ENCODE measurements at regions not wholly inside any gene's neighbourhood (a gene's known extent, or its start where the extent isn't known, plus 50 kb on each side); places are given as distances from the start of the nearest gene placed in this dataset.
A peak's percentile ranks its signal among the peaks of the same experiment; 100 is the strongest.
"Not testable (repeated sequence)": the region's sequence is repeated elsewhere in the genome, so short reads cannot be mapped to it uniquely, and the experiment has no call there.

DNA sequence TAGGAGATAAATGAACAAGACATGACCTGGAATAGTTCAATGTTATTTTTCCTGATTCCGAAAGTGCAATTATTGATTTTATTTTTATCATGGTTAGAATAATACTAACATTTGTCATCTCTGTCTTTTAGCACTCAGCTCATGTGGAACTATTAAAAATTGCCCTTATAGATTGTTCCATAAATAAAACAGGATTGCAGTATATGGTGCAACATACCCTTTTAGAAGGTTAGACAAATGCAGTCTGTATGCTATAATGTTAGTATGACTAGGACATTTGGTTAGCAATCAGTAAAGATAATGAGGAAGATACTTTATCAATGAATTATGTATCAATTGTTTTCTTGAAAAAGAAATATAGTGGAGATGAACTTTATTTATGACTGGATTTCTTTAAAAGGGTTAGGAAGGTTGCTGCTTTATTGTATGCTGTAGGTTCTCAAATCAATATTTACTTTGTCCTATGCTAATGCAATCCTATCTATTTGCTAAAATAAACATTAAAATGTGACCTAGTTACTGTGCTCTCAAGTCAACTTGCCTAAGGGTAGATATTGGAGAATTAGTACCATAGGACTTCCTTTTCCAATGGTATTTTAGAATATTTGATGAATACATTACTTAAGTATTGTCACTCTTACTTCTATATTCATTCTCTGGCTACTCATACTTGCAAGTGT lies 348.9 kb upstream of the ISL1 start:
- no peak for DNase-seq (ENCODE audit: low spot score)

DNA sequence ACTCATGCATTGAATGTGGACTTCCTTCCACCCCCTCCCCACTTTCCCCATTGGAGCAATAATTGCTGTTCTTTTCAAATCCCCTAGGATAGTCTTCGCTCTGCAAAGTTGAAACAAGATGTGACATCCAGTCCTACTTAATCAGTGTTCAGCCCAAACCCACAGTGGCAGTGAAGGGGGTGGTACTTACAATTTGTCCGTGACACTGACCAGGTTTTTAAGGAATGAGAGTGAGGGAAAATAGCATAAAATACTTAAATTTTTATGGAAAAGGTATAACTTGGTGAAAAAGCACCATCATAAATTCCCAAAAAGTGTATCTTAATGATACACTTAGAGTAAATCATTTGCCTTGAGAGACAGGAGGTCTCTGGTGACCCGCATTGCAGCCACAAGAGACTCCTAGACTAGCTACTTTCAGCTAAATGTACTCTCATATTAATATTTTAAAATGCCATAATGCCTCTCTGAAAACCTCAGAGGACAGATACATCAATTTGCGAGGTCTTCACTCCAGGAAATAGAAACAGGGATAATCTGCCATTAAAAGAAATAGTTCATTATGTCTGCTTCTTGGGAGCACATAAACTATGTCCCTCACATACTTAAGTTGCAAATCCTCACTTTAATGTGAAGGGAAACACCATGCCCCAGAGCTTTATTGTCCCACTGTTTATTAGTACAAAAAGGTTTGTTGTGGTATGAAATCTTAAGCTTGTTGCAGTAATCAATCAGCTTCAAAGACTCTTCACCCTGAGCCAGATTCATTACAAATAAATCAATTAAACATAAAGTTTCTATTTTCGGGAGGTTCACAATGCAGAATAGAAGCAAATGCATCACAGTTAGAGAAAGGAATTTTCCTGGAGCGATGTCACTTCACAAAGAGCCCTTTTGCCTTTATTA lies 343.6 kb upstream of the ISL1 start:
- no peak for DNase-seq (ENCODE audit: low spot score)

DNA sequence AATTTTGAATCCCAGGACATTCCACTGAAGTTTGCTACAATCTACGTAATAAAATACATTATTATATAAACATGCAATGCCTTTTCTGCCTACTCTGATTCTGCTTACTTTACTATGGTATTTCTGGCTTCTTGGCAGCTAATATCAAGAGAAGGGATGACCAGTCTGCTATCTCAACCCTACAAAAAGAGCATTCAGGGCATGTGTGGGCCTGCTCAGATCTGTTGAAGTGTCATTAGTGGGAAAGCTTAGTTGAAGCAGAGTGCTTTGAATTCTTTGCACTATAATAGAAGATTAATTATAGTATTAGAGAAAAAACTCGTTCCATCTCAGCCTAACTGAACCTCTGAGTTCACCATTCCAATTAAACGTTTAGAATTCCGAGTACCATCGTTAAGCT lies 339.5 kb upstream of the ISL1 start:
- DNase-seq (ENCODE audit: low spot score): no peak

DNA sequence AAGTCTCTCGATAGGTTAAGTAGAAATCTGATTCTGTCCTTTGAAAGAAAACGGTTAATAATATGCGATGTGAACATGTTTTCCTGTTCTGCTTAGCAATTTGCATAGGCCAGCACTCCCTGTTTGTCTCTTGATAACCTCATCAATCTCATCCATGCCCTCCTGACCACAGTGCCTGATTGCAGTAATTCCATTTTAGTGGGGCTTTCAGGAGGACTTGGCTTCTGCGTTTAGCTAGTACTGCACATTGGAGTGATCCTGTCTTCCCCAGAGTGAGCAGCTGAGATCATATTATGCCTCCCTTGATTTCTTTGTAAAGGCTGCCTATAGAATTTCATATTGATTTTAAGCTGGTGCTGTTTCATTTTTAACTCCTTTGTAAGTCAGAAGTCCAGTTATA lies 335.9 kb upstream of the ISL1 start:
- no peak for DNase-seq (ENCODE audit: low spot score)

DNA sequence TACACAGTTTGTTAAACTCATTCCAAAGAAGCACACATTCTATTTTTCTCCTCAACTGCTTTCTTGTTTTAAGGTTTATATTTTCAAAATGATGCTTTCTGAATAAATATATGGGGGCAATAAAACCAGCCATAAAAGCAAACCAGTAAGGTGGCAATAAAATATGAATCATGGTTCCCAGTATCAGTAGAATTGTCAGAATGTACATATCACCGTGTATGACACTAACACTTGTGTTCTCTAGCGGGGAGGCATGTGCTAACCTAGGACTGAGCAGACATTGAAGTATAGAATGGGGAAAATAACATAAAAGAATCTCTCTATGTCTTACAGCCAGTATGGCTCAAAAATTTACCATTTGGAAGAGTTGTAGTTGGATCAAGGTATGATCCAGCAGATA lies 329.9 kb upstream of the ISL1 start:
- DNase-seq (ENCODE audit: low spot score): no peak

DNA sequence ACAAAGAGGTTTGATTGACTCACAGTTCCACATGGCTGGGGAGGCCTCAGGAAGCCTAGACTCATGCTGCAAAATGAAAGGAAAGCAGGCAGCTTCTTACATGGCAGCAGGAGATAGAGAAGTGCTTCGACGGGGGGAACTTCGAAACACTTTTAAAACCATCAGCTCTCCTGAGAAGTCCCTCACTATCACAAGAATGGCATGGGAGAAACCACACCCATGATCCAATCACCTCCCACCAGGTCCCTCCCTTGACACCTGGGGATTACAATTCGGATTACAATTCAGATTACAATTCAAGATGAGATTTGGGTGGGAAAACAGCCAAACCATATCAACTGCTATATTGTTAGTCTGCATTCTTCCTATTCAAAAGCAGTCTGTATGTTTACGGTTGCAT lies 322.3 kb upstream of the ISL1 start:
- DNase-seq (ENCODE audit: low spot score): no peak

DNA sequence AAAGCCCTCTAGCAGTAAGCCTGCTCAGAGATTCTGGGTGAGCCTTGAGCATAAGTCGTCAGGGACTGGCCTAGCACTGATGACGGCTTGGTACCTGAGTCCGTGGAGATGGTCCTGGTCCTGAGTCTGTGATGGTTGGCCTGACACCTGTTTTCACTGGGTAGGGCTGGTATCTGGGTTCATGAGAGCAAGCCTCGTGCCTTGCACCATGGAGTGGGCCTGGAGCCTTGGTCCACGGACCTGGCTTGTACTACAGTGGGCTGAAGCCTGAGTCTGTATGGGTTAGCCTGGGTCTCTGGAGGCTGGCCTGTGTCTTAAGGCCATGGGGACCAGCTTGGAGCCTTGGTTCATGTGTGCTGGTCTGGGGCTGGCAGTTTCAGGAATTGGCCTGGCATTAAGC lies 310.3 kb upstream of the ISL1 start:
- no peak for DNase-seq (ENCODE audit: low spot score)

DNA sequence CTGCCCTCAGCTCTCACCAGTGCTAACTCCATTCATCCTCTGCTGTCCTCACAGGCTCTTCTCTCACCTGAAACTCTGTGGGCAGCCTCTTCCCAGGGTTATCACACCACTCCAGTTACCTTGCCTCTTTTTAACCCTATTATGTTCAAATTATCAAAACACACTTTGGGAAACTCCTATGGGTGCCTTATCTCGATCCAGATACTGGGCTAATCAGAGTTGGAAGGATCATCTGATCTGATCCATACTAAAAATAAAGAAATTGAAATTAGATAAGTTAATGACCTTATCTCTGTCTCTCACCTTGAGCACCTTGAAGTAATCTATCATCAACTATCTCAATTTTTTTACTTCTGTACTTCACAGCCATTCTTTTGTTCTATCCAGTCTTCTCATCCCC lies 300.5 kb upstream of the ISL1 start:
- DNase-seq (ENCODE audit: low spot score): no peak

DNA sequence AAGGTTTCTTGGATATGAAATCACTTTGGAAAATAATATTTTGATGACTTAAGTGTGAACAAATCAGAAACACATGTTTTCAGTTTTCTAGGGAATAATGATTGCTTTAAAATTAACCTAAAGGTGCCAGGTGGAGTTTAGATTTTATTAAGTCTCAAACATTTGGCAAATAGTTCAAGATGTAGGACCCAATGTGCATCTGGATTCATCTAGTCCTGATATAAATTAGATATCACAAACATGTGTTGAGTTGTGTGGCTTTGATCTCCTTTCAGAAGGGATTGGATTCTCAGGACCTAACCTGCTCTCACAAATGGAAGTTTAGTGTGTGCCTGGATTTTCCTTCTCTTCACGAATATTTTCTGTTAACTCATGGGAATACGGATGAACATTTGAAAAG lies 291.4 kb upstream of the ISL1 start:
- DNase-seq (ENCODE audit: low spot score): no peak

DNA sequence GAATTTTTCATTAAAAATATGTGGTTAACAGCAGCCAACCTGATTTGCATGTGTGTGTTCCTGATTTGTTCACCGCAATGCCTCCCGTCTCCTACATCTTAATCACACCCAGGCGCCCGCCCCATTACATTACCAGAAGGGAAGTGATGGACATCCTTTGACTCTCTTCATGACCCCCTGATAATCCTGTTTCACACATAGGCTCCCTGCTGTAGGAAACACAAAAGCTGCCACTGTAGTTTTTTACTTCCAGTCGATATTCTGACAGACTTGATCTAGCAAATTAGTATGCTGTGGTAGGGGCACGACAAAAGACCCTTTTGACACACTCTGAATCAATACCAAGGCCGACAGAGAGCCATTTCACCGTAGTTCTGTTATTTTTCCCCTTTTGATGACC lies 287.8 kb upstream of the ISL1 start:
- DNase-seq (ENCODE audit: low spot score): no peak

DNA sequence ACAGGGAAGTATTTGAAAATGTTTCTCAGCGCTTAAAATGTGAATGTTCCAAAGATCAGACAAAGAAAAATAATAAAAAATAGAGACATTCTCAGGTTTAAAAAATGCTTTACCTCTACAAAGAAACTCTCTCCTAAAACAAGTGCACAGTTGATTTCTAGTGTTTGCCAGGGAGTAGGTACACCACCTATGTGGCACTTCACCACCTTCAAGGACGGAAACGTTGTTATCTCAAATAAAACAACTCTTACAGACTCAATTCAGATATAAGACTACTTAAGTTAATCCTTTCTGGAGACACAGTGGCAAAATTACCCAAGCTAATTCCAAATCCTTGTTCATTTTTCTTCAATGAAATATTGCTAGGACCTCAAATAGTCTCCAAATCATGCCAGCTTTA lies 286.4 kb upstream of the ISL1 start:
- DNase-seq (ENCODE audit: low spot score): no peak

DNA sequence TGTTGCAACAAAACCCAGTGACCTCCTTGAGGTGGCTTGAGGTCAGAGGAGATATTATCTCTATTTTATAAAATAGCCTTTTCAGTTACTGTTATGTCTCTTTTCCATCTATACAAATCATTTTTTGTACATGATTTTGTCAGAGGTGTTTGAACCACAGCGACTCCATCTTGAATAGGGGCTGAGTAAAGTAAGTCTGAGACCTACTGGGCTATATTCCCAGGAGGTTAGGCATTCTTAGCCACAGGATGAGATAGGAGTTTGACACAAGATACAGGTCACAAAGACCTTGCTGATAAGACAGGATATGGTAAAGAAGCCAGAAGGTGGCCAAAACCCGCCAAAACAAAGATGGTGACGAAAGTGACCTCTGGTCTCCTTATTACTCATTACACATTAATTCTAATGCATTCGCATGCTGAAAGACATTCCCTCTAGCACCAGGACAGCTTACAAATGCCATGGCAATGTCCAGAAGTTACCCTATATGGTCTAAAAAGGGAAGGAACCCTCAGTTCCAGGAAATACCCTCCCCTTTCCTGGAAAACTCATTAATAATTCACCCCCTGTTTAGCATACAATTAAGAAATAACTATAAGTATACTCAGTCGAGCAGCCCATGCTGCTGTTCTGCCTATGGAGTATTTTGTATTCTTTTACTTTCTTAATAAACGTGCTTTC lies 283.9 kb upstream of the ISL1 start:
- DNase-seq (ENCODE audit: low spot score): no peak

DNA sequence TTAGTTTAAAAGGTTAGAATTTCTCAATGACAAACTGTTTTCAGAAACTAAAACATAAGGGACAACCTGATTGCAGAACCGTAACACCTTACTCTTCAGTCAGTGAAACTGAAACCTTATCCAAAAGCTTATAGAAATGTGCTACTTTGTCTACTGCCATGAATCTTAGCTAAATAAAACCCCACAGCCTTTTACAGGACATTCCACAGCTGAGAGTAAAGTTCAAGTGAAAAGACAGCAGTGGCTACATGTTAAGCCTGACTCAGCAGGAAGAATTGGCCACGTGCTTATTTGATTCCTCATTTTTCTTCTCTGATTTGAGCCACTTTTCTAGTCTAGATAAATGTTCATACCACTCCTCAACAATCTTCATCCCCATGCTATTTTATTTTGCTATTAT lies 278.7 kb upstream of the ISL1 start:
- DNase-seq (ENCODE audit: low spot score): peak; percentile 1

DNA sequence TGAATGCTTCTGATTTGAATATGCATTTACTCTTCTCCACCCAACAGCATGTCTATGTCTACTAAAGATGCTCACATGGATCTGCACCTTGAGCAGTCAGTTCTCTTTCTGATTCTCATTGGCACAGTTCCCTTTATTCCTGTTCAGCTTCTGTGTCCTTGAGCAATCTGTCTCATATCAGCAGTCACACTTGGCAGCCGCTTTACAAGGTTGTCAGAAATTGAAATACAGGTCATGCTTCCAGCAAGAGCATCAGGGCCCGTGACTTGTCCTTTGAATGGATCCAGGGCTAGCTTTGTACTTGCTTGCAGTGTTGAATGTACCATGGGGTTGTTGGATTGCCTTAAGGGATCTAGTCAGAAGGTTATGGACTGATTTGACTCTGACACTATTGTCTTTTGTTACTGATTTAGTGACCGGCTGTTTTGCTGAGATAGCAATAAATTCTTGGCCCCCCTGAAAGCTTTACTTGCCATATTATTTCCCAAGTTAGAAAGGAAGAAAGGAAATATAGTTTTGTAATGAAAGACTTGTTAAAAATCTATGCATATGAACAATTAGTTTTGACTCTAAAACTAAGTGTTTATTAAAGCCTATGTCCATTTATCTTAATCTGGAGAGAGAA lies 273.4 kb upstream of the ISL1 start:
- no peak for DNase-seq (ENCODE audit: low spot score)

DNA sequence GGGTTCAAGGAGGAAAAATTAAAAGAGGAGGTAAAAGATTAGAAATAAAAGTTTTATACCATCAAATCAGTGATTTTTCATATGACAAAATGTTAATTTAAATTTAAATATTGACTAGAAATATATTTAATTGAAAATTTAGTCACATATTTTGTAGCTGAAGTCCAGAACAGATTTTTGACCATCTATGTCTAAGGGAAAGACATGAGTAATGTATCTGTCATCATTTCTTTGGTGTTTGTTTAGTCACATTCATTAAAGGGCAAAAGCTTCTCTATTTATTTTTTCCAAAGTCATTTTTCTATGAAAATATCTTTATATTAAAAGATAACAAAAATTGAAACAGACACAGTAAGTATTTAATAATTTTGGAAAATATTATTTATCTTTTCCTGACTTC lies 252.0 kb upstream of the ISL1 start:
- DNase-seq (ENCODE audit: low spot score): no peak

DNA sequence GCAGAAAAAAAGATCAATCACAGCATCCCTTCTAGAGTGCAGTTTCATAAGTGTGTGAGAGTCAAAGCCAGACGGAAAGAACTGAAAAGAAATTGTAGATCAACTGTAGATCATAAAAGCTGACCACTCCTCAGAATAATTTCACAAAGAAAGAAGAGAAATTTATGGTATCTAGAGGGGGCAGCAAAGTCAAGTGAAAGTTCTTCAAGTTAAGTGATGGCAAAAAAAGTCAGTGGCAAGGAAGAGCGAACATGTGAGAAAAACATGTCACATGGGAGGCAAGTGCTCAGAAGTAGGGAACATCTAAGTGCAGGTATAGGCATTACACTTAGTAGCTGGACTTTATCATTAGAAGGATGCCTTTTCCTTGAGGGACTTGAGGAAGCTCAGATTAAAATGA lies 245.1 kb upstream of the ISL1 start:
- no peak for DNase-seq (ENCODE audit: low spot score)

DNA sequence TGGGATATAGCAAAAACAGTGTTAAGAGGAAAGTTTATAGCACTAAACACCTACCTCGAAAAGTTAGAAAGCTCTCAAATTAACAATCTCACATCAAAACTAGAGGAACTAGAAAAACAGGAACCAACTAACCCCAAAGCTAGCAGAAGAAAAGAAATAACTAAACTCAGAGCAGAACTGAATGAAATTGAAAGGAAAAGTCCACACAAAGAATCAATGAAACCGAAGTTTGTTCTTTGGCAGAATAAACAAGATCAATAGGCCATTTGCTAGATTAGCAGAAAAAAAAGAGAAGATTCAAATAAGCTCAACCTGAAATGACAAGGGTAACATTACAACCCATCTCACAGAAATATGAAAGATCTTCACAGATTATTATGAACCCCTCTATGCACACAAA lies 234.8 kb upstream of the ISL1 start:
- DNase-seq (ENCODE audit: low spot score): no peak

DNA sequence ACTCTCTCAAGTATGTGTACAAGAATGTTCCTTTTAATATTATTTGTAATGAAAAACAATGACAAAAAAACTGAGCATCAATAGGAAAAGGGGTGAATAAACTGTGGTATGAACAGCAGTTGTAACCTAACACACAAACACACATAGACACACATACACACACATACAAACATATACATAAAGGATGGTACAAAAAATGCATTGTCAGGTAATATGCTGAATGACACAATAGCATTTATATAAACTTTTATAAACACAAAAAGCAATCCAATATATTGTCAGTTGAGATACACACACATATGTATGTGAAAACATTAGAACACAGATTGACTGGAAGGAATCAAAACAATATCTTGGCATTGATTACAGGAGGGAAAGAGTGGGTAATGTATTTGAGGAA lies 227.0 kb upstream of the ISL1 start:
- no peak for DNase-seq (ENCODE audit: low spot score)

DNA sequence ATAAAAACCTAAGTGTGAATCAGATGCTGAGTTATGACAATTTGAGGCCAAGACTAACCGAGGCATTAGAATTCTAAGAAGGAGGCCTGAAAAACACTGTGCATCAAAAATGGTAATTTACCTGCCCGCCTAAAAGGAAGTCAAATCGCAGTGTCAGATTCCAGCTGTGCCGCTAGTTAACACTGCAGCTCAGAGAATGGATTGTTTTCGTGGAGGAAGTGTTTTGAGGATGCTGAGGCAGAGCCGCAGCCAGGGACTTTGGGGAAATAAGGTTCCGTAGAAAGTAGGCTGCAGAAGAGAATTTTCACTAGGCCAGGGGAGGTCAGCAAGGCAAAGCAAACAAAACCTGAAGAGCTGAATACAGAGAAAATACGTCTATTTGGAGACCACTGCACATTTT lies 226.4 kb upstream of the ISL1 start:
- DNase-seq (ENCODE audit: low spot score): no peak

DNA sequence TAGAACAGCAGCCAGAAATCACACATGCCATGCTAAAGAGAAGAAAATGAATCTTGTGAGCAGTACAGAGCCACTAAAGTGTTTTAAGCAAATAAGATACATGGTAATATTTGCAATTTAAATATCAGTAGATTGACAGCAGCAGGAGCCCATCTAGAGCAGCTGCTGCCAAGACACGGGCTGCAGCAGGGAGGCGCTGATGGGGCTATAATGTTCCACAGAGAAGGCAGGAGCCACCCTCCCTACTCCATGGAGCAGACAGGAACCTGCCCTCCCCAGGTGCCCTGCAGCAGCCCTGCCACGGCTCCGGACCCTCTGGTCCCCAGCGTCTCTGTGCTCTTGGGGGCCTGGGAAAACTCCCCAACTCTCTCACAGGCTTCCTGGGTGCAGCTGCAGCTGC lies 224.1 kb upstream of the ISL1 start:
- no peak for DNase-seq (ENCODE audit: low spot score)

DNA sequence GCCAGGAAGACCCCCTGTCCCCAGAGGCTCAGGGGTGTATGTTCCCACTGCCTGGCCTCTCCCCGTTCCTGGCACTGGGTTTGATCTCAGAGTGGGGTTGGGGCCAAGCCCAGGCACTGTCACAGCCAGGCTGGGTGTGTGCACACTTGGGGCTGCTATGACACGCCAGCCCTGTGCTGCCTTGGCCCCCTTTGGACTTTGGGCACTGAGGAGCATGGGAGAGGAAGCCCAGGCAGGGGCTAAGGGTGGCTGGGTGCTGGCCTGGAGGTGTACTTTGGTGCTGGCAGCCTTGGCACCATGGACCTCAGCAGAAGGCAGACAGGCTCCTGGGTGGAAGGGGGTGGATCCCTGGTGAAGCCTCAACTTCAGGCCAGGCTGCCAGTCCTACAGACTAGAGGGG lies 223.6 kb upstream of the ISL1 start:
- no peak for DNase-seq (ENCODE audit: low spot score)

DNA sequence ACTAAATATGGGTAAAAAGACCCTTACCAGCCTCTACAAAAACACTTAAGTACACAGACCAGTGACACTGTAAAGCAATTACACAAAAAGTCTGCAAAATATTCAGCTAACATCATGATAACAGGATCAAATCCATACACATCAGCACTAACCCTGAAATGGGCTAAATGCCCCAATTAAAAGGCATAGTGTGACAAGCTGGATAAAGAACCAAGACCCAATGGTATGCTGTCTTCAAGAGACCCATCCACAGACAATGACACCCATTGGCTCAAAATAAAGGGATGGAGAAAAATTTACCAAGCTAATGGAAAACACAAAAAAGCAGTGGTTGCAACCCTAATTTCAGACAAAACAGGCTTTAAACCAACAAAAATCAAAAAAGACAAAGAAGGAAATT lies 221.0 kb upstream of the ISL1 start:
- no peak for DNase-seq (ENCODE audit: low spot score)

DNA sequence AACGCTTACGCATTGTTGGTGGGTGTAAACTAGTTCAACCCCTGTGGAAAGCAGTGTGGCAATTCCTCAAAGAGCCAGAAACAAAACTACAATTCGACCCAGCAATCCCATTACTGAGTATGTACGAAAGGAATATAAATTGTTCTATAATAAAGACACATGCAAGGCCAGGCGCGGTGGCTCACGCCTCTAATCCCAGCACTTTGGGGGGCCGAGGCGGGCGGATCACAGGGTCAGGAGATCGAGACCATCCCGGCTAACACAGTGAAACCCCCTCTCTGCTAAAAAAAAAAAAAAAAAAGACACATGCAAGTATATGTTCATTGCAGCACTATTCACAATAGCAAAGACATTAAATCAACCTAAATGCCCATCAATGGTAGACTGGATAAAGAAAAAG lies 217.6 kb upstream of the ISL1 start:
- DNase-seq (ENCODE audit: low spot score): not testable (repeated sequence)
